Keratinocyte (primary cell): ENCODE measurements at regions not wholly inside any gene's neighbourhood (a gene's known extent, or its start where the extent isn't known, plus 50 kb on each side); places are given as distances from the start of the nearest gene placed in this dataset.

Source experiments
- DNase-seq: peaks from one replicate; pipeline ENCODE4 v3.0.0-alpha.2; 2011; ENCODE audit warnings: low read depth, missing footprints, low spot score
- FAIRE-seq: peaks from 2 replicates; lab custom pipeline; 2011; peaks lifted over from hg19 to GRCh38; lab: Jason Lieb, UNC
- H2AFZ ChIP-seq: 2 replicates; pipeline ENCODE4 v1.6.0; 2012; ENCODE audit warnings: low read length, control low read depth, inconsistent platforms; ENCODE audit not compliant: control insufficient read depth
- H3K27ac ChIP-seq: 2 replicates; pipeline ENCODE4 v1.5.1; 2011; ENCODE audit warnings: low read length; ENCODE audit not compliant: control insufficient read depth, insufficient read depth
- H3K27me3 ChIP-seq: 3 replicates; pipeline ENCODE4 v1.6.0; 2011; ENCODE audit warnings: low read length; ENCODE audit not compliant: control insufficient read depth, insufficient read depth; ENCODE audit errors: extremely low read depth
- H3K36me3 ChIP-seq, 2 experiments: 2 replicates in 1 of 2; 3 replicates in 1 of 2; pipeline ENCODE4 v1.5.1; 2011; ENCODE audit warnings: low read length in 2 of 2, mild to moderate bottlenecking in 1 of 2; ENCODE audit not compliant: control insufficient read depth in 2 of 2, insufficient read depth in 2 of 2; ENCODE audit errors: extremely low read depth in 1 of 2
- H3K4me1 ChIP-seq: 3 replicates; pipeline ENCODE4 v1.5.1; 2011; ENCODE audit warnings: low read length; ENCODE audit not compliant: control insufficient read depth, insufficient read depth; ENCODE audit errors: extremely low read depth
- H3K4me2 ChIP-seq: 3 replicates; pipeline ENCODE4 v1.6.0; 2011; ENCODE audit warnings: low read depth, low read length; ENCODE audit not compliant: control insufficient read depth, insufficient read depth; ENCODE audit errors: extremely low read depth
- H3K4me3 ChIP-seq, 3 experiments: fragments of 200-600 bp in 1 of 3; sonication (generic) in 1 of 3; 2 replicates in 2 of 3; 3 replicates in 1 of 3; pipeline ENCODE4 v1.5.1; 2011 to 2016; ENCODE audit warnings: low read length in 3 of 3, mild to moderate bottlenecking in 3 of 3, control low read depth in 2 of 3, inconsistent platforms in 1 of 3, low read depth in 1 of 3, mixed read lengths in 1 of 3, mixed run types in 1 of 3, moderate library complexity in 1 of 3; ENCODE audit not compliant: control insufficient read depth in 2 of 3, insufficient read depth in 2 of 3; ENCODE audit errors: extremely low read depth in 1 of 3
- H3K79me2 ChIP-seq: 2 replicates; pipeline ENCODE4 v1.6.0; 2012; ENCODE audit warnings: low read length; ENCODE audit not compliant: control insufficient read depth, insufficient read depth
- H3K9ac ChIP-seq: 3 replicates; pipeline ENCODE4 v1.6.0; 2011; ENCODE audit warnings: low read length; ENCODE audit not compliant: control insufficient read depth, insufficient read depth; ENCODE audit errors: extremely low read depth
- H3K9me1 ChIP-seq: 3 replicates; pipeline ENCODE4 v1.6.0; 2011; ENCODE audit warnings: low read length; ENCODE audit not compliant: control insufficient read depth, insufficient read depth; ENCODE audit errors: extremely low read depth
- H3K9me3 ChIP-seq: 2 replicates; pipeline ENCODE4 v1.5.1; 2012; ENCODE audit warnings: low read depth, low read length; ENCODE audit not compliant: control insufficient read depth
- H4K20me1 ChIP-seq: 3 replicates; pipeline ENCODE4 v1.6.0; 2011; ENCODE audit warnings: low read length; ENCODE audit not compliant: control insufficient read depth, insufficient read depth; ENCODE audit errors: extremely low read depth
- CTCF ChIP-seq, 3 experiments: IDR thresholded peaks in 1 of 3; conservative IDR thresholded peaks in 1 of 3; optimal IDR thresholded peaks in 1 of 3; 2 replicates in 2 of 3; 3 replicates in 1 of 3; pipeline versions ENCODE3 to v1.5.1; 2011; ENCODE audit warnings: low read length in 3 of 3, mild to moderate bottlenecking in 3 of 3, moderate library complexity in 2 of 3, control low read depth in 1 of 3, inconsistent platforms in 1 of 3; ENCODE audit not compliant: insufficient read depth in 2 of 3; ENCODE audit errors: extremely low read depth in 1 of 3
- EZH2 ChIP-seq: IDR thresholded peaks from one replicate; pipeline ENCODE4 v1.6.1; 2012; ENCODE audit warnings: inconsistent platforms, mild to moderate bottlenecking, low read length, moderate library complexity
- dilution Hi-C: fragments of 300-500 bp; cut with MboI; formaldehyde crosslinking; loops from one replicate; pipeline ENCODE4 v1.7.0; 2020; ENCODE audit warnings: low sequenced_read_pairs; ENCODE audit not compliant: extremely low pct_ligation_motif_present

GRCh38 chr5:110053824-110054223, 364.1 kb downstream of the MAN2A1 start:
- Histone ChIP-seq H3K4me1 (peaks cover 13% of the 10 kb centered on the region), H3K9ac (no peak overlapping the region), H4K20me1 (no peaks in the 10 kb centered on the region), H3K36me3 (no peaks in the 10 kb centered on the region), H3K4me3 (no peak overlapping the region), H3K27ac (no peak overlapping the region), H3K9me1 (no peaks in the 10 kb centered on the region), H3K4me2 (no peak overlapping the region), H3K79me2 (no peaks in the 10 kb centered on the region), H2AFZ (no peak overlapping the region), H3K27me3 (peaks cover 12% of the 10 kb centered on the region), H3K9me3 (no peaks in the 10 kb centered on the region)
- dilution Hi-C loops, result no loop called here
- DNase-seq (no peak), FAIRE-seq (no peak)
- no peak for TF ChIP-seq EZH2

- H3K36me3 ChIP-seq, result no peaks in the 10 kb centered on the region
- FAIRE-seq (peak; percentile 90), DNase-seq (peak; percentile 53)
- no peak overlapping the region for H2AFZ ChIP-seq
- H3K9me1 ChIP-seq, result no peaks in the 10 kb centered on the region
- H3K4me1 ChIP-seq, result peaks cover 13% of the 10 kb centered on the region
- H3K4me3 ChIP-seq, result no peak overlapping the region
- H3K79me2 ChIP-seq, result no peaks in the 10 kb centered on the region
- no peaks in the 10 kb centered on the region for H4K20me1 ChIP-seq
- dilution Hi-C loops, result no loop called here
- no peak overlapping the region for H3K27ac ChIP-seq
- H3K27me3 ChIP-seq, result peaks cover 12% of the 10 kb centered on the region
- TF ChIP-seq CTCF (optimal IDR thresholded peaks at IDR 0.05 in 1 of 3, IDR thresholded peaks at IDR 0.05 in 1 of 3, conservative IDR thresholded peaks at IDR 0.05 in 1 of 3; ENCODE audit: extremely low read depth in 1 of 3, insufficient read depth in 2 of 3, low read length in 3 of 3), result peak; percentile 27 to 36 (median 29)
- no peak for TF ChIP-seq EZH2
- no peak overlapping the region for H3K9ac ChIP-seq
- no peak overlapping the region for H3K4me2 ChIP-seq
- H3K9me3 ChIP-seq, result no peaks in the 10 kb centered on the region
These were observed 364.5 kb downstream of the MAN2A1 start for GRCh38 chr5:110054240-110054639.

GRCh38 chr5:110055302-110055701, 365.6 kb downstream of the MAN2A1 start:
- Histone ChIP-seq H3K27ac (no peak overlapping the region), H3K4me3 (no peak overlapping the region), H3K27me3 (peaks cover 7% of the 10 kb centered on the region), H3K4me1 (peaks cover 13% of the 10 kb centered on the region), H2AFZ (no peak overlapping the region), H3K9me1 (no peaks in the 10 kb centered on the region), H3K79me2 (no peaks in the 10 kb centered on the region), H3K9me3 (no peaks in the 10 kb centered on the region), H3K36me3 (no peaks in the 10 kb centered on the region), H3K4me2 (peak overlapping the region; percentile 16), H3K9ac (no peak overlapping the region), H4K20me1 (no peaks in the 10 kb centered on the region)
- peak; percentile 68 for FAIRE-seq
- DNase-seq, result no peak
- TF ChIP-seq CTCF (optimal IDR thresholded peaks at IDR 0.05 in 1 of 3, IDR thresholded peaks at IDR 0.05 in 1 of 3, conservative IDR thresholded peaks at IDR 0.05 in 1 of 3; ENCODE audit: extremely low read depth in 1 of 3, insufficient read depth in 2 of 3, low read length in 3 of 3) (no peak), EZH2 (no peak)
- dilution Hi-C loops, result no loop called here
